Liver (tissue), 8 donors: ENCODE measurements at regions not wholly inside any gene's neighbourhood (a gene's known extent, or its start where the extent isn't known, plus 50 kb on each side); places are given as distances from the start of the nearest gene placed in this dataset.
A peak's percentile ranks its signal among the peaks of the same experiment; 100 is the strongest.

Experiments used
- DNase-seq: peaks from one replicate; pipeline ENCODE4 v3.0.0-alpha.2; 2017; ENCODE audit warnings: low spot score
- H3K27ac ChIP-seq, 2 donors: one replicate each; pipeline ENCODE4 v1.7.0; 2013; ENCODE audit warnings: inconsistent platforms in 2 of 2, low read length in 2 of 2, control low read depth in 1 of 2, low read depth in 1 of 2, mild to moderate bottlenecking in 1 of 2
- H3K27me3 ChIP-seq, 4 donors: one replicate each; pipeline versions ENCODE4 v1.6.1 to v1.7.0; 2013; ENCODE audit warnings: low read length in 3 of 4, inconsistent platforms in 1 of 4, mild to moderate bottlenecking in 1 of 4, moderate library complexity in 1 of 4; ENCODE audit not compliant: control insufficient read depth in 4 of 4, insufficient read depth in 4 of 4
- H3K36me3 ChIP-seq, 4 donors: one replicate each; pipeline versions ENCODE4 v1.6.1 to v1.7.0; 2013; ENCODE audit warnings: low read length in 3 of 4, mild to moderate bottlenecking in 3 of 4, low read depth in 1 of 4, moderate library complexity in 1 of 4; ENCODE audit not compliant: control insufficient read depth in 4 of 4, insufficient read depth in 3 of 4
- H3K4me1 ChIP-seq, 4 donors: one replicate each; pipeline versions ENCODE4 v1.6.1 to v1.7.0; 2013; ENCODE audit warnings: low read length in 3 of 4, mild to moderate bottlenecking in 3 of 4, moderate library complexity in 1 of 4; ENCODE audit not compliant: control insufficient read depth in 4 of 4, insufficient read depth in 4 of 4
- H3K4me3 ChIP-seq, 3 donors: one replicate each; pipeline versions ENCODE4 v1.6.1 to v1.7.0; 2013; ENCODE audit warnings: low read length in 3 of 3, control low read depth in 1 of 3, low read depth in 1 of 3, mild to moderate bottlenecking in 1 of 3
- H3K9ac ChIP-seq, 2 donors: one replicate each; pipeline ENCODE4 v1.7.0; 2013; ENCODE audit warnings: low read length in 2 of 2, mild to moderate bottlenecking in 2 of 2, moderate library complexity in 2 of 2, control low read depth in 1 of 2, low read depth in 1 of 2
- H3K9me3 ChIP-seq, 4 donors: one replicate each; pipeline versions ENCODE4 v1.6.1 to v1.7.0; 2013; ENCODE audit warnings: low read length in 3 of 4; ENCODE audit not compliant: control insufficient read depth in 4 of 4
- EGR1 ChIP-seq, 2 donors: IDR thresholded peaks; 2 replicates each; pipeline ENCODE4 v1.6.1; 2016 to 2018; ENCODE audit warnings: antibody characterized with exemption in 2 of 2, low read depth in 2 of 2
- FOXA1 ChIP-seq: IDR thresholded peaks from 2 replicates; pipeline ENCODE4 v1.6.1; 2016; ENCODE audit warnings: antibody characterized with exemption
- FOXA2 ChIP-seq: IDR thresholded peaks from 2 replicates; pipeline ENCODE4 v1.6.1; 2016; ENCODE audit warnings: antibody characterized with exemption
- GABPA ChIP-seq, 2 donors: IDR thresholded peaks in 1 of 2; conservative IDR thresholded peaks in 1 of 2; 2 replicates each; pipeline ENCODE4 v1.6.1; 2016; ENCODE audit warnings: antibody characterized with exemption in 2 of 2, mild to moderate bottlenecking in 1 of 2, moderate library complexity in 1 of 2
- HNF4A ChIP-seq, 2 donors: conservative IDR thresholded peaks; 2 replicates each; pipeline ENCODE4 v1.6.1; 2016; ENCODE audit warnings: antibody characterized with exemption in 2 of 2, mild to moderate bottlenecking in 2 of 2
- HNF4G ChIP-seq: IDR thresholded peaks from 2 replicates; pipeline ENCODE4 v1.6.1; 2016; ENCODE audit warnings: antibody characterized with exemption
- JUND ChIP-seq, 2 donors: IDR thresholded peaks; 2 replicates each; pipeline ENCODE4 v1.6.1; 2016; ENCODE audit warnings: antibody characterized with exemption in 2 of 2
- NR2F2 ChIP-seq: IDR thresholded peaks from 2 replicates; pipeline ENCODE4 v1.6.1; 2016; ENCODE audit warnings: antibody characterized with exemption
- RAD21 ChIP-seq, 2 donors: IDR thresholded peaks; 2 replicates each; pipeline ENCODE4 v1.6.1; 2016; ENCODE audit warnings: antibody characterized with exemption in 2 of 2, mild to moderate bottlenecking in 2 of 2
- SP1 ChIP-seq: IDR thresholded peaks from 2 replicates; pipeline ENCODE4 v1.6.1; 2018; ENCODE audit warnings: antibody characterized with exemption, mild to moderate bottlenecking
- TAF1 ChIP-seq: conservative IDR thresholded peaks from 2 replicates; pipeline ENCODE4 v1.6.1; 2016; ENCODE audit warnings: antibody characterized with exemption, mild to moderate bottlenecking
- YY1 ChIP-seq: IDR thresholded peaks from 2 replicates; pipeline ENCODE4 v1.6.1; 2016; ENCODE audit warnings: antibody characterized with exemption, mild to moderate bottlenecking
- WGBS: extraction: QIAGEN DNeasy Blood & Tissue Kit; methylation state at CpG from one replicate; pipeline ENCODE4 v1.1.7; 2013; 5-methylcytosine and 5-hydroxymethylcytosine counted together
- TF ChIP-seq, protein P1 (sequence below): IDR thresholded peaks from 2 replicates; pipeline ENCODE4 v1.6.1; 2016; ENCODE audit warnings: antibody characterized with exemption
- TF ChIP-seq, protein P2 (sequence below): IDR thresholded peaks from 2 replicates; pipeline ENCODE4 v1.6.1; 2016; ENCODE audit warnings: antibody characterized with exemption, mild to moderate bottlenecking
- TF ChIP-seq, protein P3 (sequence below): IDR thresholded peaks from 2 replicates; pipeline ENCODE4 v1.6.1; 2016; ENCODE audit warnings: antibody characterized with exemption
- TF ChIP-seq, protein P4 (sequence below): IDR thresholded peaks from 2 replicates; pipeline ENCODE4 v1.6.1; 2016; ENCODE audit warnings: antibody characterized with exemption
- TF ChIP-seq, protein P5 (sequence below): fragments of 150-350 bp; IDR thresholded peaks from 2 replicates; pipeline ENCODE4 v1.5.1; 2017; ENCODE audit warnings: improper control_type of control experiment, low read depth, low read length; ENCODE audit not compliant: missing input control
- donor health status: healthy.
- donor health status: healthy.
- donor health status: healthy.
- donor health status: healthy.
- donor health status: healthy.

DNA sequence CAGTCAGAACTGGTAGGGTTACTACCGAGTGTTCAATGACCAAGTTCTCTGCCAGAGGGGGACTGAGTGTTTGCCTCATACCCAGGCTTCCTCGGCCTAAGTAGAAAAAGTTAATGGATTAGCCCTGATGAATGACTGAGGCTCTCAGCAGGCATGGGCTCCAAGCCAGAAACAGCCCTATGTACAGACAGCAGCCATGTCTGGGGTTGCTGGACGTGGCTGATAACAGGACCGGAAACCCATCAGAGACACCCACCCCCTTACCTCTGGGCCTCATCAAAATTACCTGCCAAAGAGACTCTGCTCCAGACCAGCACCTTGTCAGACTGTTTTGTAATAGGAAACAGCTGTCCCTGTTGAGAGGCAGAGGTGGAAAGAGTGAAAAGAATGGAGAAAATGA lies 351.4 kb downstream of the ETS1 start:
- Histone ChIP-seq H3K36me3 (no peaks in the 10 kb centered on the region), H3K4me1 (peaks cover 0 to 7% (median 3%) of the 10 kb centered on the region in 4 donors), H3K27me3 (no peaks in the 10 kb centered on the region), H3K4me3 (no peak overlapping the region), H3K9me3 (no peaks in the 10 kb centered on the region), H3K9ac (no peak overlapping the region), H3K27ac (peak overlapping the region in 1 of 2 donors; percentile 20)
- no peak for DNase-seq
- TF ChIP-seq RAD21 (IDR thresholded peaks at IDR 0.05) (no peak), FOXA1 (no peak), NR2F2 (no peak), HNF4A (conservative IDR thresholded peaks at IDR 0.05) (no peak), EGR1 (IDR thresholded peaks at IDR 0.05; ENCODE audit: low read depth in 2 of 2) (no peak), YY1 (no peak), HNF4G (no peak), FOXA2 (no peak), JUND (IDR thresholded peaks at IDR 0.05) (no peak)
- TF ChIP-seq, protein P1, sequence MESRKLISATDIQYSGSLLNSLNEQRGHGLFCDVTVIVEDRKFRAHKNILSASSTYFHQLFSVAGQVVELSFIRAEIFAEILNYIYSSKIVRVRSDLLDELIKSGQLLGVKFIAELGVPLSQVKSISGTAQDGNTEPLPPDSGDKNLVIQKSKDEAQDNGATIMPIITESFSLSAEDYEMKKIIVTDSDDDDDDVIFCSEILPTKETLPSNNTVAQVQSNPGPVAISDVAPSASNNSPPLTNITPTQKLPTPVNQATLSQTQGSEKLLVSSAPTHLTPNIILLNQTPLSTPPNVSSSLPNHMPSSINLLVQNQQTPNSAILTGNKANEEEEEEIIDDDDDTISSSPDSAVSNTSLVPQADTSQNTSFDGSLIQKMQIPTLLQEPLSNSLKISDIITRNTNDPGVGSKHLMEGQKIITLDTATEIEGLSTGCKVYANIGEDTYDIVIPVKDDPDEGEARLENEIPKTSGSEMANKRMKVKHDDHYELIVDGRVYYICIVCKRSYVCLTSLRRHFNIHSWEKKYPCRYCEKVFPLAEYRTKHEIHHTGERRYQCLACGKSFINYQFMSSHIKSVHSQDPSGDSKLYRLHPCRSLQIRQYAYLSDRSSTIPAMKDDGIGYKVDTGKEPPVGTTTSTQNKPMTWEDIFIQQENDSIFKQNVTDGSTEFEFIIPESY: no peak
- TF ChIP-seq, protein P2, sequence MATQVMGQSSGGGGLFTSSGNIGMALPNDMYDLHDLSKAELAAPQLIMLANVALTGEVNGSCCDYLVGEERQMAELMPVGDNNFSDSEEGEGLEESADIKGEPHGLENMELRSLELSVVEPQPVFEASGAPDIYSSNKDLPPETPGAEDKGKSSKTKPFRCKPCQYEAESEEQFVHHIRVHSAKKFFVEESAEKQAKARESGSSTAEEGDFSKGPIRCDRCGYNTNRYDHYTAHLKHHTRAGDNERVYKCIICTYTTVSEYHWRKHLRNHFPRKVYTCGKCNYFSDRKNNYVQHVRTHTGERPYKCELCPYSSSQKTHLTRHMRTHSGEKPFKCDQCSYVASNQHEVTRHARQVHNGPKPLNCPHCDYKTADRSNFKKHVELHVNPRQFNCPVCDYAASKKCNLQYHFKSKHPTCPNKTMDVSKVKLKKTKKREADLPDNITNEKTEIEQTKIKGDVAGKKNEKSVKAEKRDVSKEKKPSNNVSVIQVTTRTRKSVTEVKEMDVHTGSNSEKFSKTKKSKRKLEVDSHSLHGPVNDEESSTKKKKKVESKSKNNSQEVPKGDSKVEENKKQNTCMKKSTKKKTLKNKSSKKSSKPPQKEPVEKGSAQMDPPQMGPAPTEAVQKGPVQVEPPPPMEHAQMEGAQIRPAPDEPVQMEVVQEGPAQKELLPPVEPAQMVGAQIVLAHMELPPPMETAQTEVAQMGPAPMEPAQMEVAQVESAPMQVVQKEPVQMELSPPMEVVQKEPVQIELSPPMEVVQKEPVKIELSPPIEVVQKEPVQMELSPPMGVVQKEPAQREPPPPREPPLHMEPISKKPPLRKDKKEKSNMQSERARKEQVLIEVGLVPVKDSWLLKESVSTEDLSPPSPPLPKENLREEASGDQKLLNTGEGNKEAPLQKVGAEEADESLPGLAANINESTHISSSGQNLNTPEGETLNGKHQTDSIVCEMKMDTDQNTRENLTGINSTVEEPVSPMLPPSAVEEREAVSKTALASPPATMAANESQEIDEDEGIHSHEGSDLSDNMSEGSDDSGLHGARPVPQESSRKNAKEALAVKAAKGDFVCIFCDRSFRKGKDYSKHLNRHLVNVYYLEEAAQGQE: no peak
- TF ChIP-seq, protein P3, sequence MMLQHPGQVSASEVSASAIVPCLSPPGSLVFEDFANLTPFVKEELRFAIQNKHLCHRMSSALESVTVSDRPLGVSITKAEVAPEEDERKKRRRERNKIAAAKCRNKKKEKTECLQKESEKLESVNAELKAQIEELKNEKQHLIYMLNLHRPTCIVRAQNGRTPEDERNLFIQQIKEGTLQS: no peak
- TF ChIP-seq, protein P4, sequence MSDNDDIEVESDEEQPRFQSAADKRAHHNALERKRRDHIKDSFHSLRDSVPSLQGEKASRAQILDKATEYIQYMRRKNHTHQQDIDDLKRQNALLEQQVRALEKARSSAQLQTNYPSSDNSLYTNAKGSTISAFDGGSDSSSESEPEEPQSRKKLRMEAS: no peak
- WGBS: 58% methylated on average over 4 of the region's 4 CpGs

DNA sequence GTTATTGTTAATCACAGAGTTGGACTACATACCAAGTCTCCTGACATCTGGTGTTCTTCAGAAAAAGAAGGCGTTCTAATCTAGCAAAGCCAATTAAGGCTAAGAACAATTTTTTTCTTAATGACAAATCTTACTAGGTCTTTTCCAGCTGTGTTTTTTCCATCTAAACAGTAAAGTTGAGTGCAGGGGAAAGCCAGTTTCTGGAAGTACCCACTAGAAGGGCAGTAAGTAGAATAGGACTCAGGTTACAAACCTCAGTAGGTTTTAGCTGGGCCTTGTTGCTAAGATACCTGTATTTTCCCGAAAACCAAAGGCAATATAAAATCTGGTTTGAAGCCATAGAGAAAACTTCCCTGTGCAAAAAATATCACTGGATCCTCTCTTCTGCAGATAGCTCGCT lies 351.9 kb downstream of the ETS1 start:
- TF ChIP-seq RAD21 (IDR thresholded peaks at IDR 0.05) (no peak), NR2F2 (peak; percentile 25)
- Histone ChIP-seq H3K4me1 (peaks cover 0 to 2% (median 2%) of the 10 kb centered on the region in 4 donors), H3K27ac (peak overlapping the region in 1 of 2 donors; percentile 28), H3K4me3 (no peak overlapping the region), H3K9ac (no peak overlapping the region), H3K27me3 (no peaks in the 10 kb centered on the region), H3K9me3 (no peaks in the 10 kb centered on the region), H3K36me3 (no peaks in the 10 kb centered on the region)
- WGBS: 82% methylated on average over 3 of the region's 3 CpGs
- DNase-seq: no peak

DNA sequence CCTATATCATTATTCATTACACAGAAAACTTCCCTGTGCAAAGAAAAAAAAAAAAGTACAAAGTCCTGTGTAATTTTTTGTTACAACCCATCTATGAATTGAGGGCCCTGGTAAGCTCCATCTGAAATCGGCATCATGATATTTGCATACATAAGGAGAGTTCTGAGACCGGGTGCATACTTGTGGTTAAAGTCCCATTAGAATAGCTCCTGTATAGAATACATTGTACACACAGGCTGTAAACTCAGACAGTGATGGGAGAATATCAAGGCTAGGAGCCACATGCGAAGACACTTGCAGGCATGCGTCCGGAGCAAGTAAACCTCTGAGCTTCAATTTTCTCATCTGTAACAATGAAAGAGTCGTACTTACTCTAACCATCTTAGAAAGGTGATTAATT lies 353.2 kb downstream of the ETS1 start:
- Histone ChIP-seq H3K4me3 (no peak overlapping the region), H3K9me3 (no peaks in the 10 kb centered on the region), H3K9ac (no peak overlapping the region), H3K27me3 (no peaks in the 10 kb centered on the region), H3K4me1 (peaks cover 0 to 2% (median 0%) of the 10 kb centered on the region in 4 donors), H3K27ac (no peak overlapping the region), H3K36me3 (no peaks in the 10 kb centered on the region)
- 88% methylated on average over 6 of the region's 6 CpGs for WGBS
- DNase-seq: no peak
- TF ChIP-seq TAF1: no peak
- no peak for TF ChIP-seq JUND (IDR thresholded peaks at IDR 0.05)
- TF ChIP-seq FOXA2: no peak
- TF ChIP-seq GABPA (IDR thresholded peaks at IDR 0.05 in 1 of 2, conservative IDR thresholded peaks at IDR 0.05 in 1 of 2): no peak
- no peak for TF ChIP-seq RAD21 (IDR thresholded peaks at IDR 0.05)
- TF ChIP-seq, protein P1: no peak
- TF ChIP-seq SP1: no peak
- no peak for TF ChIP-seq HNF4G
- no peak for TF ChIP-seq FOXA1
- TF ChIP-seq YY1: no peak
- TF ChIP-seq, protein P5, sequence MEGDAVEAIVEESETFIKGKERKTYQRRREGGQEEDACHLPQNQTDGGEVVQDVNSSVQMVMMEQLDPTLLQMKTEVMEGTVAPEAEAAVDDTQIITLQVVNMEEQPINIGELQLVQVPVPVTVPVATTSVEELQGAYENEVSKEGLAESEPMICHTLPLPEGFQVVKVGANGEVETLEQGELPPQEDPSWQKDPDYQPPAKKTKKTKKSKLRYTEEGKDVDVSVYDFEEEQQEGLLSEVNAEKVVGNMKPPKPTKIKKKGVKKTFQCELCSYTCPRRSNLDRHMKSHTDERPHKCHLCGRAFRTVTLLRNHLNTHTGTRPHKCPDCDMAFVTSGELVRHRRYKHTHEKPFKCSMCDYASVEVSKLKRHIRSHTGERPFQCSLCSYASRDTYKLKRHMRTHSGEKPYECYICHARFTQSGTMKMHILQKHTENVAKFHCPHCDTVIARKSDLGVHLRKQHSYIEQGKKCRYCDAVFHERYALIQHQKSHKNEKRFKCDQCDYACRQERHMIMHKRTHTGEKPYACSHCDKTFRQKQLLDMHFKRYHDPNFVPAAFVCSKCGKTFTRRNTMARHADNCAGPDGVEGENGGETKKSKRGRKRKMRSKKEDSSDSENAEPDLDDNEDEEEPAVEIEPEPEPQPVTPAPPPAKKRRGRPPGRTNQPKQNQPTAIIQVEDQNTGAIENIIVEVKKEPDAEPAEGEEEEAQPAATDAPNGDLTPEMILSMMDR: no peak
